Osteoblast (primary cell): ENCODE measurements at regions not wholly inside any gene's neighbourhood (a gene's known extent, or its start where the extent isn't known, plus 50 kb on each side); places are given as distances from the start of the nearest gene placed in this dataset.

Experiments used
- DNase-seq: peaks from one replicate; pipeline ENCODE4 v3.0.0; 2011; ENCODE audit warnings: low spot score, mixed read lengths; ENCODE audit not compliant: insufficient read length; ENCODE audit errors: missing footprints
- H2AFZ ChIP-seq: 2 replicates; pipeline ENCODE4 v1.6.0; 2011; ENCODE audit warnings: mild to moderate bottlenecking, low read length
- H3K27ac ChIP-seq: 2 replicates; pipeline ENCODE4 v1.5.1; 2011; ENCODE audit warnings: mild to moderate bottlenecking, low read depth, low read length, moderate library complexity
- H3K27me3 ChIP-seq: 2 replicates; pipeline ENCODE4 v1.6.0; 2012; ENCODE audit warnings: mild to moderate bottlenecking, control low read depth, inconsistent platforms, low read length, moderate library complexity; ENCODE audit not compliant: insufficient read depth
- H3K36me3 ChIP-seq: 2 replicates; pipeline ENCODE4 v1.5.1; 2011; ENCODE audit warnings: mild to moderate bottlenecking, low read length, control low read depth, moderate library complexity; ENCODE audit not compliant: insufficient read depth
- H3K4me1 ChIP-seq: 2 replicates; pipeline ENCODE4 v1.5.1; 2011; ENCODE audit warnings: mild to moderate bottlenecking, low read length, control low read depth, moderate library complexity; ENCODE audit not compliant: insufficient read depth
- H3K4me2 ChIP-seq: 2 replicates; pipeline ENCODE4 v1.6.0; 2011; ENCODE audit warnings: mild to moderate bottlenecking, low read length; ENCODE audit not compliant: insufficient read depth
- H3K4me3 ChIP-seq: fragments of 200-600 bp; sonication (generic); 3 replicates; pipeline ENCODE4 v1.5.1; 2012; ENCODE audit warnings: mild to moderate bottlenecking, low read length, inconsistent platforms; ENCODE audit not compliant: insufficient read depth
- H3K79me2 ChIP-seq: 2 replicates; pipeline ENCODE4 v1.6.0; 2012; ENCODE audit warnings: mild to moderate bottlenecking, low read length, control low read depth, inconsistent platforms; ENCODE audit not compliant: insufficient read depth
- H3K9me3 ChIP-seq: 2 replicates; pipeline ENCODE4 v1.5.1; 2011; ENCODE audit warnings: low read depth, low read length, control low read depth
- H4K20me1 ChIP-seq: 2 replicates; pipeline ENCODE4 v1.6.0; 2012; ENCODE audit warnings: mild to moderate bottlenecking, low read length, control low read depth; ENCODE audit not compliant: insufficient read depth
- TF ChIP-seq, protein P1 (sequence below): IDR thresholded peaks from 2 replicates; pipeline ENCODE4 v1.5.1; 2011; ENCODE audit warnings: mild to moderate bottlenecking, low read depth, low read length, moderate library complexity; ENCODE audit errors: extremely low read depth

- TF ChIP-seq, protein P1, sequence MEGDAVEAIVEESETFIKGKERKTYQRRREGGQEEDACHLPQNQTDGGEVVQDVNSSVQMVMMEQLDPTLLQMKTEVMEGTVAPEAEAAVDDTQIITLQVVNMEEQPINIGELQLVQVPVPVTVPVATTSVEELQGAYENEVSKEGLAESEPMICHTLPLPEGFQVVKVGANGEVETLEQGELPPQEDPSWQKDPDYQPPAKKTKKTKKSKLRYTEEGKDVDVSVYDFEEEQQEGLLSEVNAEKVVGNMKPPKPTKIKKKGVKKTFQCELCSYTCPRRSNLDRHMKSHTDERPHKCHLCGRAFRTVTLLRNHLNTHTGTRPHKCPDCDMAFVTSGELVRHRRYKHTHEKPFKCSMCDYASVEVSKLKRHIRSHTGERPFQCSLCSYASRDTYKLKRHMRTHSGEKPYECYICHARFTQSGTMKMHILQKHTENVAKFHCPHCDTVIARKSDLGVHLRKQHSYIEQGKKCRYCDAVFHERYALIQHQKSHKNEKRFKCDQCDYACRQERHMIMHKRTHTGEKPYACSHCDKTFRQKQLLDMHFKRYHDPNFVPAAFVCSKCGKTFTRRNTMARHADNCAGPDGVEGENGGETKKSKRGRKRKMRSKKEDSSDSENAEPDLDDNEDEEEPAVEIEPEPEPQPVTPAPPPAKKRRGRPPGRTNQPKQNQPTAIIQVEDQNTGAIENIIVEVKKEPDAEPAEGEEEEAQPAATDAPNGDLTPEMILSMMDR, result no peak
- H2AFZ ChIP-seq, result no peak overlapping the region
- H3K4me2 ChIP-seq, result no peak overlapping the region
- H3K79me2 ChIP-seq, result no peaks in the 10 kb centered on the region
- H3K4me3 ChIP-seq, result no peak overlapping the region
- H3K27ac ChIP-seq, result no peak overlapping the region
- no peaks in the 10 kb centered on the region for H4K20me1 ChIP-seq
- H3K9me3 ChIP-seq, result no peaks in the 10 kb centered on the region
- DNase-seq, result no peak
- no peaks in the 10 kb centered on the region for H3K4me1 ChIP-seq
- H3K27me3 ChIP-seq, result no peaks in the 10 kb centered on the region
- no peaks in the 10 kb centered on the region for H3K36me3 ChIP-seq
Observed at GRCh38 chr10:30793093-30793492, 163.5 kb upstream of the LYZL2 start.

DNA sequence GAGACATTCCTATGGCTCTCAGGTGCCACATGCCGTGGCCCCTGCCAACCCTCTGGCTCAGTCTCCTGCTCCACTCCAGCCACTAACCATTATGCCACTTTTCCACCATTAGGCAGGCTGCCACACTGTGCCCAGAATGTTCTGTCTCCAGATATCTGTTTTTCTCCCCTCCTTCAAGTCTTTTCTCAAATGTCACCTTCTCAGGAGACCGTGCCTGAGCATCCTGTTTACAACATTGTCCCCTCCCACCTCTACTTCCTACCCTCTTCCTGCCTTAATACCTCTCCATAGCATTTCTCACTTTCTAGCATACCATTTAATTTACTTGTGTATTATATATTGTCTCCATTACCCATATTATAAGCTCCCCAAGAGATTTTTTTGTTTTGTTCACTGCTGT is 162.5 kb upstream of the LYZL2 start:
- Histone ChIP-seq H3K4me3 (no peak overlapping the region), H3K27ac (no peak overlapping the region), H3K79me2 (no peaks in the 10 kb centered on the region), H4K20me1 (no peaks in the 10 kb centered on the region), H3K4me2 (no peak overlapping the region), H3K36me3 (no peaks in the 10 kb centered on the region), H3K27me3 (no peaks in the 10 kb centered on the region), H3K4me1 (no peaks in the 10 kb centered on the region), H3K9me3 (no peaks in the 10 kb centered on the region), H2AFZ (no peak overlapping the region)
- TF ChIP-seq, protein P1, result no peak
- DNase-seq, result no peak

GRCh38 chr10:30791197-30791611 is 161.7 kb upstream of the LYZL2 start:
- H3K4me1 ChIP-seq, result peaks cover 2% of the 10 kb centered on the region
- TF ChIP-seq, protein P1, result no peak
- no peaks in the 10 kb centered on the region for H3K79me2 ChIP-seq
- H3K4me2 ChIP-seq, result no peak overlapping the region
- no peak overlapping the region for H2AFZ ChIP-seq
- no peak overlapping the region for H3K4me3 ChIP-seq
- H3K36me3 ChIP-seq, result no peaks in the 10 kb centered on the region
- H4K20me1 ChIP-seq, result no peaks in the 10 kb centered on the region
- no peaks in the 10 kb centered on the region for H3K9me3 ChIP-seq
- no peaks in the 10 kb centered on the region for H3K27me3 ChIP-seq
- DNase-seq, result no peak
- H3K27ac ChIP-seq, result no peak overlapping the region

GRCh38 chr10:30789806-30790205 is 160.3 kb upstream of the LYZL2 start:
- Histone ChIP-seq H3K4me3 (no peak overlapping the region), H3K79me2 (no peaks in the 10 kb centered on the region), H3K36me3 (no peaks in the 10 kb centered on the region), H4K20me1 (no peaks in the 10 kb centered on the region), H2AFZ (no peak overlapping the region), H3K4me2 (no peak overlapping the region), H3K27ac (no peak overlapping the region), H3K9me3 (no peaks in the 10 kb centered on the region), H3K4me1 (peaks cover 10% of the 10 kb centered on the region), H3K27me3 (no peaks in the 10 kb centered on the region)
- TF ChIP-seq, protein P1, result no peak
- DNase-seq, result no peak
